ENCODE measurements at regions not wholly inside any gene's neighbourhood (a gene's known extent, or its start where the extent isn't known, plus 50 kb on each side); places are given as distances from the start of the nearest gene placed in this dataset.
"Not testable (repeated sequence)": the region's sequence is repeated elsewhere in the genome, so short reads cannot be mapped to it uniquely, and the experiment has no call there.

DNA sequence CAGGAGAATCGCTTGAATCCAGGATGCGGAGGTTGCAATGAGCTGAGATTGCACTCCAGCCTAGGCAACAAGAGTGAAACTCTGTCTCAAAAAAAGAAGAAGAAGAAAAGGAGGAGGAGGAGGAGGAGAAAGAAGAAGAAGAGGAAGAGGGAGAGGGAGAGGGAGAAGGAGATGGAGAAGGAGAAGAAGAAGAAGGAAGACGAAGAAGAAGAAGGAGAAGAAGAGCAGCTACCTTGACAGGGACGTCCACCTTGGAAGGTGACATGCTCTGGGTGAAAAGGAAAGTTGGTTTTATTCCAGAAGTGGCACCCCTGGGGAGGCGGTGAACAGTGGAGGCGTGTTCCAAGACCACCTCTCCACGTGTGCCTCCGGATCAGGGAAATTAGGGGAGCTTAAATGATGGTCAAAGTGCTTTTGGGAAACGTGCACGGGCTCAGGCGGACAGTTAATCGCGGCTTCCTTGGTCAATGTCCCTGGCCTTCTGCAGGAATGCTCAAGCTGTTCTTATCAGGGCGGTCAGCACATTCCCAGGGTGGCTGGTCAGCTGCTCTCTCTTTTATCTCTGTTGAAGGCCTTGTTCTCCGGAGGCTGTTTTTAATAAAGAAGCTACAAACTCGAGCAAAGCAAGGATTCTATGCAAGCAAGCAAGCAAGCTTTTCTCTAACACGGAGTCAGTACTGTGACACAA, 78.9 kb upstream of the PEG3 start:
- Histone ChIP-seq H4K20me1 (ENCODE audit: insufficient read depth) (no peaks in the 10 kb centered on the region), H2AFZ (ENCODE audit: low read depth, low read length, poor library complexity, severe bottlenecking) (no peak overlapping the region), H3K27me3 (ENCODE audit: insufficient read depth, low read length) (no peaks in the 10 kb centered on the region), H3K9me2 (ENCODE audit: insufficient read depth) (no peaks in the 10 kb centered on the region), H3K4me1 (ENCODE audit: control insufficient read depth in 1 of 2, insufficient read depth in 2 of 2, low read length in 2 of 2) (no peaks in the 10 kb centered on the region), H3K4me3 (replicated peaks in 1 of 2; ENCODE audit: low read depth in 1 of 2, low read length in 2 of 2) (no peak overlapping the region), H3K4me2 (ENCODE audit: low read length) (no peak overlapping the region), H3K9me3 (ENCODE audit: control insufficient read depth in 1 of 2, insufficient read depth in 1 of 2, low read depth in 1 of 2, low read length in 2 of 2) (peaks cover 0 to 14% of the 10 kb centered on the region in 2 experiments; a peak in 2 of 4 replicates), H3K79me2 (ENCODE audit: insufficient read depth, low read length) (no peaks in the 10 kb centered on the region), H3K27ac (ENCODE audit: low read depth, low read length) (no peak overlapping the region), H3K36me3 (ENCODE audit: control insufficient read depth in 1 of 2, insufficient read depth in 2 of 2, low read length in 2 of 2) (no peaks in the 10 kb centered on the region), H3K9ac (ENCODE audit: low read length) (no peak overlapping the region)
- TF ChIP-seq POLR2A (IDR thresholded peaks at IDR 0.05; ENCODE audit: borderline replicate concordance, extremely low read depth, insufficient read depth, insufficient read length), result no peak
- TF ChIP-seq EGR1 (IDR thresholded peaks at IDR 0.05; ENCODE audit: low read depth), result no peak
- TF ChIP-seq, protein P1, sequence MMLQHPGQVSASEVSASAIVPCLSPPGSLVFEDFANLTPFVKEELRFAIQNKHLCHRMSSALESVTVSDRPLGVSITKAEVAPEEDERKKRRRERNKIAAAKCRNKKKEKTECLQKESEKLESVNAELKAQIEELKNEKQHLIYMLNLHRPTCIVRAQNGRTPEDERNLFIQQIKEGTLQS (IDR thresholded peaks at IDR 0.05), result no peak
- TF ChIP-seq CTCF (IDR thresholded peaks at IDR 0.05 in 2 of 3, conservative IDR thresholded peaks at IDR 0.05 in 1 of 3; ENCODE audit: borderline replicate concordance in 1 of 3, insufficient read depth in 1 of 3, low read depth in 2 of 3, low read length in 2 of 3), result no peak
- no peak for TF ChIP-seq ZFX (IDR thresholded peaks at IDR 0.05)
- no peak for TF ChIP-seq SRF (IDR thresholded peaks at IDR 0.05; ENCODE audit: low read depth)
- no peak for TF ChIP-seq YY1 (IDR thresholded peaks at IDR 0.05; ENCODE audit: extremely low read depth, insufficient replicate concordance, low read depth, low read length)
- TF ChIP-seq JUND (IDR thresholded peaks at IDR 0.05), result no peak
- no peak for TF ChIP-seq ELF1 (IDR thresholded peaks at IDR 0.05; ENCODE audit: borderline replicate concordance, low read depth)
- no peak for TF ChIP-seq RAD21 (IDR thresholded peaks at IDR 0.05; ENCODE audit: low read depth)
- TF ChIP-seq SIN3A (IDR thresholded peaks at IDR 0.05; ENCODE audit: low read depth), result no peak
- TF ChIP-seq SP1 (IDR thresholded peaks at IDR 0.05; ENCODE audit: low read depth), result no peak
- TF ChIP-seq MAX (IDR thresholded peaks at IDR 0.05), result no peak
- no peak for TF ChIP-seq EZH2phosphoT487 (IDR thresholded peaks at IDR 0.05; ENCODE audit: borderline replicate concordance)
- TF ChIP-seq ZNF274 (IDR thresholded peaks at IDR 0.05; ENCODE audit: low read depth, low read length), result no peak
- no peak for TF ChIP-seq TCF7L2 (IDR thresholded peaks at IDR 0.05; ENCODE audit: borderline replicate concordance, extremely low read depth, insufficient read depth, insufficient read length)
- TF ChIP-seq ZBTB33 (IDR thresholded peaks at IDR 0.05; ENCODE audit: extremely low read depth, insufficient replicate concordance, low read length), result no peak
- no peak for TF ChIP-seq FOSL1 (IDR thresholded peaks at IDR 0.05; ENCODE audit: low read depth)
- no peak for TF ChIP-seq EZH2 (IDR thresholded peaks at IDR 0.05)
- POLR2A ChIA-PET, result no interaction called here
- ATAC-seq, result no peak
- RAD21 ChIA-PET (ENCODE audit: low non-redundant PET in 1 of 2, low total read pairs in 2 of 2, uncharacterized antibody in 2 of 2, unreplicated experiment in 2 of 2), result no interaction called here
- DNase-seq (ENCODE audit: low read depth, low spot score), result no peak
- no TSS peak for BruUV-seq (replicated peaks)
- intact Hi-C loops (cut with micrococcal nuclease), result no loop called here
- CTCF ChIA-PET, result no interaction called here

DNA sequence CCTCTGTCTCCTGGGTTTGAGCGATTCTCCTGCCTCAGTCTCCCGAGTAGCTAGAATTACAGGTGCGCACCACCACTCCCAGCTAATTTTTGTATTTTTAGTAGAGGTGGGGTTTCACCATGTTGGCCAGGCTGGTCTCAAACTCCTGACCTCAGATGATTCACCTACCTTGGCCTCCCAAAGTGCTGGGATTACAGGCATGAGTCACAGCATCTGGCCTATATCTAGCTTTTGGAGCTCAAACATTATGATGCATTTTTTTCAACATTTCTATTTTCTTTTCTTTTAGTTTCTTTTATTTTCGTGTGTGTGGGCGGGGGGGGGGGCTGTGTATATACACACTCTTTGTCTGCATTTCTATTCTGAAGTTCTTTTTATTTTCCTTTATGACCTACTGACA, 85.6 kb upstream of the PEG3 start:
- H3K9me2 ChIP-seq (ENCODE audit: insufficient read depth); RAD21 ChIA-PET (ENCODE audit: low non-redundant PET in 1 of 2, low total read pairs in 2 of 2, uncharacterized antibody in 2 of 2, unreplicated experiment in 2 of 2); H3K27me3 ChIP-seq (ENCODE audit: insufficient read depth, low read length); H2AFZ ChIP-seq (ENCODE audit: low read depth, low read length, poor library complexity, severe bottlenecking); H3K36me3 ChIP-seq (ENCODE audit: control insufficient read depth in 1 of 2, insufficient read depth in 2 of 2, low read length in 2 of 2); H3K9ac ChIP-seq (ENCODE audit: low read length); CTCF ChIA-PET; ATAC-seq; H3K27ac ChIP-seq (ENCODE audit: low read depth, low read length); H3K4me1 ChIP-seq (ENCODE audit: control insufficient read depth in 1 of 2, insufficient read depth in 2 of 2, low read length in 2 of 2); DNase-seq (ENCODE audit: low read depth, low spot score); BruUV-seq (replicated peaks); H3K4me2 ChIP-seq (ENCODE audit: low read length); H3K79me2 ChIP-seq (ENCODE audit: insufficient read depth, low read length); POLR2A ChIA-PET; intact Hi-C loops (cut with micrococcal nuclease); H3K4me3 ChIP-seq (replicated peaks in 1 of 2; ENCODE audit: low read depth in 1 of 2, low read length in 2 of 2); H4K20me1 ChIP-seq (ENCODE audit: insufficient read depth): not testable (repeated sequence)
- H3K9me3 ChIP-seq (ENCODE audit: control insufficient read depth in 1 of 2, insufficient read depth in 1 of 2, low read depth in 1 of 2, low read length in 2 of 2), result peaks cover 17 to 37% of the 10 kb centered on the region in 2 experiments; a peak in 2 of 4 replicates
